Prostate gland (tissue), 2 donors: ENCODE measurements at regions not wholly inside any gene's neighbourhood (a gene's known extent, or its start where the extent isn't known, plus 50 kb on each side); places are given as distances from the start of the nearest gene placed in this dataset.

Experiments
- CTCF ChIP-seq, 4 experiments: fragments of 200-600 bp in 2 of 4; fragments of 450-650 bp in 2 of 4; sonication (generic) in 2 of 4; IDR thresholded peaks; 1 replicate in 3 of 4; 2 replicates in 1 of 4; pipeline ENCODE4 v1.5.1; 2016 to 2019; ENCODE audit warnings: antibody characterized with exemption in 4 of 4, mild to moderate bottlenecking in 2 of 4, moderate library complexity in 2 of 4
- POLR2A ChIP-seq: fragments of 450-650 bp; IDR thresholded peaks from one replicate; pipeline ENCODE4 v1.6.1; 2016; ENCODE audit warnings: antibody characterized with exemption, mild to moderate bottlenecking
- POLR2AphosphoS5 ChIP-seq: sonication (generic); formaldehyde crosslinking; IDR thresholded peaks from one replicate; pipeline ENCODE4 v1.6.1; 2017; ENCODE audit warnings: antibody characterized with exemption

DNA sequence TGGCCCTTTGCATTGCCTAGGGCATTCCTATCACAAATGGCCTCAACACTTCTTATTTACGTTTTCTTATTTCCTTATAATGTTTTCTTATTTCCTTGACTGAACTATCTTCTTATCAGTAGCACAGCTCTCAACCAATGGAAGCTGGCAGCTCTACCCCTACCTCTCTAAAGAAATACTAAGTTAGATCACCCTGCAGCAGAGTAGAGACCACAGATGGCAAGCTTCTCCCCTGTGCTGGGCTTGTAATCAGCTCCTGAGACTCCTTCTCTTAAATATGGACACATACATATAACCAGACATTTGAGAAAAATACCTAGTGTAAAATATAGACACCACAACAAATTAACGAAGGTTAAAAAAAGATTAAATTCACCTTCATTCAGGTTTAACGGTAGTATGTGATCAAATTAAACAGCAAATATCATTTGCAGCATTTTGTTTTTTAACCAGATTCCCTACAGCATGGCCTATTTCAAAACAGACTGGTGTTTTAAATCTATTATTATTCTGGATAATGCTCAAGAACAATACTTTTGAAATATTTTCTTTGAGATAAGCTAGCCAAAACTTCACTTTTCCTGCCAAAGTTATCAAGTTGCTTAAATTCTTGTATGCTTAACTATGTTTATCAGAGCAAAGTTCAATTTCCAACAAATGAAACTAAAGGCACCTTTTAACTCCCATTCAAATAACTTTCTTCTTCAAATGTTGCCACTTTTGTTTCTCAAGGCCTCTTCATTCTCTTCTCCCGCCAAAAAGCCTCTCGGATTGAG, 54.3 kb downstream of the SLC41A2 start:
- TF ChIP-seq CTCF (IDR thresholded peaks at IDR 0.05) (no peak), POLR2A (no peak), POLR2AphosphoS5 (no peak)
